GM12892 (cell line): ENCODE measurements at regions not wholly inside any gene's neighbourhood (a gene's known extent, or its start where the extent isn't known, plus 50 kb on each side); places are given as distances from the start of the nearest gene placed in this dataset.
A peak's percentile ranks its signal among the peaks of the same experiment; 100 is the strongest.

Experiments used
- DNase-seq: peaks from one replicate; pipeline ENCODE4 v3.0.0; 2011; ENCODE audit not compliant: insufficient read length
- FAIRE-seq: peaks from 2 replicates; lab custom pipeline; 2011; peaks lifted over from hg19 to GRCh38; lab: Jason Lieb, UNC
- POLR2A ChIP-seq: IDR thresholded peaks from 2 replicates; pipeline ENCODE4 v1.6.1; 2011; ENCODE audit warnings: low read depth, low read length, control low read depth
- POLR2AphosphoS5 ChIP-seq: IDR thresholded peaks from 2 replicates; pipeline ENCODE4 v1.6.1; 2011; ENCODE audit warnings: low read depth, low read length, control low read depth
- TAF1 ChIP-seq: IDR thresholded peaks from 2 replicates; pipeline ENCODE4 v1.6.1; 2011; ENCODE audit warnings: low read depth, mild to moderate bottlenecking, control low read depth, low read length, borderline replicate concordance

- FAIRE-seq (no peak), DNase-seq (no peak)
- TF ChIP-seq POLR2AphosphoS5 (no peak), TAF1 (no peak), POLR2A (no peak)
These were observed 302.7 kb downstream of the MRPL39 start for GRCh38 chr21:25304611-25305010.

- FAIRE-seq (no peak), DNase-seq (no peak)
- TF ChIP-seq POLR2AphosphoS5 (no peak), TAF1 (no peak), POLR2A (no peak)
These were observed 306.6 kb downstream of the MRPL39 start for GRCh38 chr21:25300632-25301031.

GRCh38 chr21:25298512-25299491, 308.5 kb downstream of the MRPL39 start:
- TF ChIP-seq POLR2A (no peak), POLR2AphosphoS5 (no peak), TAF1 (no peak)
- DNase-seq: no peak
- peak; percentile 94 for FAIRE-seq

- TF ChIP-seq POLR2A: no peak
- TF ChIP-seq POLR2AphosphoS5: no peak
- TF ChIP-seq TAF1: no peak
- FAIRE-seq (no peak), DNase-seq (no peak)
These were observed 310.2 kb downstream of the MRPL39 start for GRCh38 chr21:25297117-25297516.

- DNase-seq: no peak
- FAIRE-seq: peak; percentile 42
- TF ChIP-seq POLR2AphosphoS5: no peak
- TF ChIP-seq POLR2A: no peak
- TF ChIP-seq TAF1: no peak
These were observed 311.0 kb downstream of the MRPL39 start for GRCh38 chr21:25296252-25296651.

GRCh38 chr21:25292396-25292795, 314.9 kb downstream of the MRPL39 start:
- TF ChIP-seq TAF1: no peak
- no peak for TF ChIP-seq POLR2AphosphoS5
- TF ChIP-seq POLR2A: no peak
- FAIRE-seq (no peak), DNase-seq (no peak)

GRCh38 chr21:25283720-25284119, 323.6 kb downstream of the MRPL39 start:
- FAIRE-seq (peak; percentile 57), DNase-seq (no peak)
- TF ChIP-seq TAF1: no peak

GRCh38 chr21:25281134-25281533, 326.1 kb downstream of the MRPL39 start:
- TF ChIP-seq POLR2AphosphoS5: no peak
- TF ChIP-seq POLR2A: no peak
- no peak for TF ChIP-seq TAF1
- DNase-seq: no peak
- no peak for FAIRE-seq

- DNase-seq (no peak), FAIRE-seq (no peak)
- no peak for TF ChIP-seq POLR2A
- no peak for TF ChIP-seq POLR2AphosphoS5
- TF ChIP-seq TAF1: no peak
These were observed 327.2 kb downstream of the MRPL39 start for GRCh38 chr21:25280061-25280460.

GRCh38 chr21:25273959-25274358, 333.3 kb downstream of the MRPL39 start:
- TF ChIP-seq POLR2A: no peak
- no peak for TF ChIP-seq TAF1
- TF ChIP-seq POLR2AphosphoS5: no peak
- DNase-seq (no peak), FAIRE-seq (no peak)

GRCh38 chr21:25254491-25255174, 352.6 kb downstream of the MRPL39 start:
- FAIRE-seq: no peak
- TF ChIP-seq POLR2AphosphoS5: no peak
- TF ChIP-seq POLR2A: no peak
- no peak for TF ChIP-seq TAF1
- DNase-seq: no peak

GRCh38 chr21:25246546-25246945, 360.7 kb downstream of the MRPL39 start:
- FAIRE-seq (no peak), DNase-seq (no peak)
- TF ChIP-seq TAF1 (no peak), POLR2AphosphoS5 (no peak), POLR2A (no peak)
